Peyer's patch (tissue), 4 donors: ENCODE measurements at regions not wholly inside any gene's neighbourhood (a gene's known extent, or its start where the extent isn't known, plus 50 kb on each side); places are given as distances from the start of the nearest gene placed in this dataset.

Experiments
- DNase-seq, 3 donors: peaks; one replicate each; pipeline ENCODE4 v3.0.0-alpha.2; 2017 to 2019
- H3K27ac ChIP-seq, 4 donors: fragments of 200-600 bp; sonication (generic); one replicate each; pipeline ENCODE4 v1.5.1; 2016 to 2019
- H3K27me3 ChIP-seq, 2 donors: fragments of 200-600 bp; sonication (generic); one replicate each; pipeline ENCODE4 v1.5.1; 2019
- H3K36me3 ChIP-seq, 3 donors: fragments of 200-600 bp; sonication (generic); one replicate each; pipeline ENCODE4 v1.5.1; 2016 to 2019
- H3K4me1 ChIP-seq, 4 donors: fragments of 200-600 bp; sonication (generic); one replicate each; pipeline ENCODE4 v1.5.1; 2016 to 2019
- H3K4me3 ChIP-seq, 4 donors: fragments of 200-600 bp; sonication (generic); 1 replicate in 3 of 4; 2 replicates in 1 of 4; pipeline ENCODE4 v1.5.1; 2016 to 2019; ENCODE audit warnings: mild to moderate bottlenecking in 1 of 4
- H3K9me3 ChIP-seq, 4 donors: fragments of 200-600 bp; sonication (generic); one replicate each; pipeline ENCODE4 v1.5.1; 2016 to 2019; ENCODE audit warnings: mild to moderate bottlenecking in 1 of 4
- CTCF ChIP-seq, 6 experiments: fragments of 450-650 bp in 4 of 6; fragments of 200-600 bp in 2 of 6; sonication (generic) in 1 of 6; IDR thresholded peaks; one replicate each; pipeline ENCODE4 v1.5.1; 2017 to 2019; ENCODE audit warnings: antibody characterized with exemption in 6 of 6, mild to moderate bottlenecking in 3 of 6, moderate library complexity in 1 of 6
- POLR2A ChIP-seq, 2 donors: fragments of 450-650 bp; IDR thresholded peaks; one replicate each; pipeline ENCODE4 v1.5.1; 2017; ENCODE audit warnings: antibody characterized with exemption in 2 of 2, mild to moderate bottlenecking in 2 of 2, moderate library complexity in 2 of 2

- no peaks in the 10 kb centered on the region for H3K9me3 ChIP-seq
- peak in 1 of 3 donors; percentile 36 for DNase-seq
- TF ChIP-seq POLR2A (IDR thresholded peaks at IDR 0.05): no peak
- TF ChIP-seq CTCF (IDR thresholded peaks at IDR 0.05): no peak
- H3K4me3 ChIP-seq: no peak overlapping the region
- no peak overlapping the region for H3K27ac ChIP-seq
- H3K27me3 ChIP-seq: no peaks in the 10 kb centered on the region
- H3K4me1 ChIP-seq: no peaks in the 10 kb centered on the region
- no peaks in the 10 kb centered on the region for H3K36me3 ChIP-seq
Observed at GRCh38 chr20:57874141-57874540, 164.3 kb upstream of the PMEPA1 start.

GRCh38 chr20:57872816-57873409 is 163.1 kb upstream of the PMEPA1 start:
- TF ChIP-seq CTCF (IDR thresholded peaks at IDR 0.05) (no peak), POLR2A (IDR thresholded peaks at IDR 0.05) (no peak)
- no peak for DNase-seq
- no peaks in the 10 kb centered on the region for H3K27me3 ChIP-seq
- no peaks in the 10 kb centered on the region for H3K4me1 ChIP-seq
- no peaks in the 10 kb centered on the region for H3K36me3 ChIP-seq
- no peaks in the 10 kb centered on the region for H3K9me3 ChIP-seq
- H3K4me3 ChIP-seq: no peak overlapping the region
- H3K27ac ChIP-seq: no peak overlapping the region

GRCh38 chr20:57871237-57871632 is 161.4 kb upstream of the PMEPA1 start:
- Histone ChIP-seq H3K36me3 (no peaks in the 10 kb centered on the region), H3K9me3 (no peaks in the 10 kb centered on the region), H3K27ac (no peak overlapping the region), H3K4me1 (no peaks in the 10 kb centered on the region), H3K4me3 (no peak overlapping the region), H3K27me3 (no peaks in the 10 kb centered on the region)
- no peak for TF ChIP-seq POLR2A (IDR thresholded peaks at IDR 0.05)
- TF ChIP-seq CTCF (IDR thresholded peaks at IDR 0.05): no peak
- DNase-seq: no peak

- Histone ChIP-seq H3K9me3 (no peaks in the 10 kb centered on the region), H3K4me3 (no peak overlapping the region), H3K27ac (no peak overlapping the region), H3K27me3 (no peaks in the 10 kb centered on the region), H3K4me1 (no peaks in the 10 kb centered on the region), H3K36me3 (no peaks in the 10 kb centered on the region)
- TF ChIP-seq POLR2A (IDR thresholded peaks at IDR 0.05) (no peak), CTCF (IDR thresholded peaks at IDR 0.05) (no peak)
- DNase-seq: no peak
Observed at GRCh38 chr20:57870597-57871236, 160.9 kb upstream of the PMEPA1 start.

GRCh38 chr20:57869951-57870315 is 160.1 kb upstream of the PMEPA1 start:
- no peaks in the 10 kb centered on the region for H3K4me1 ChIP-seq
- TF ChIP-seq POLR2A (IDR thresholded peaks at IDR 0.05): no peak
- no peak for TF ChIP-seq CTCF (IDR thresholded peaks at IDR 0.05)
- no peak for DNase-seq
- no peak overlapping the region for H3K4me3 ChIP-seq
- no peak overlapping the region for H3K27ac ChIP-seq
- no peaks in the 10 kb centered on the region for H3K27me3 ChIP-seq
- H3K36me3 ChIP-seq: no peaks in the 10 kb centered on the region
- H3K9me3 ChIP-seq: no peaks in the 10 kb centered on the region
